HCT116 (cell line): ENCODE measurements at regions not wholly inside any gene's neighbourhood (a gene's known extent, or its start where the extent isn't known, plus 50 kb on each side); places are given as distances from the start of the nearest gene placed in this dataset.

ENCODE experiments used
- ATAC-seq: fragments of 200-7000 bp; cut with Tn5 transposase; 2 replicates; pipeline ENCODE4 v1.9.1; 2020; ENCODE audit warnings: mild to moderate bottlenecking, moderate library complexity
- BruUV-seq: library from RNA; stranded (reverse); fragments of 400-500 nt; replicated peaks from 2 replicates; lab custom pipeline; 2021; lab: Mats Ljungman, UMichigan
- CTCF ChIA-PET: fragments of 300-600 bp; sonication (Branson Sonifier 250); formaldehyde crosslinking; loops from one replicate; lab custom pipeline; 2021; ENCODE audit warnings: antibody characterized with exemption; lab: Charles Lee
- POLR2A ChIA-PET: fragments of 300-600, 350-600 bp; sonication (Branson Sonifier 250); formaldehyde crosslinking; loops from one replicate; lab custom pipeline; 2021; ENCODE audit warnings: antibody characterized with exemption; lab: Charles Lee
- RAD21 ChIA-PET, 2 experiments: fragments of 300-600 bp; sonication (Branson Sonifier 250); formaldehyde crosslinking; loops; one replicate each; lab custom pipeline; 2023; ENCODE audit warnings: low total read pairs in 2 of 2; ENCODE audit not compliant: uncharacterized antibody in 2 of 2, unreplicated experiment in 2 of 2, low non-redundant PET in 1 of 2; lab: Charles Lee
- DNase-seq: peaks from one replicate; pipeline ENCODE4 v3.0.0-alpha.2; 2010; ENCODE audit warnings: low read depth, low spot score
- H2AFZ ChIP-seq: fragments of 200-600 bp; shearing (Covaris generic), sonication (generic); 2 replicates; pipeline ENCODE4 v1.6.1; 2017; ENCODE audit warnings: low read depth, mixed run types, mixed read lengths, antibody characterized with exemption, low read length; ENCODE audit not compliant: poor library complexity, severe bottlenecking
- H3K27ac ChIP-seq: 2 replicates; pipeline ENCODE4 v1.5.1; 2012; ENCODE audit warnings: low read depth, low read length
- H3K27me3 ChIP-seq: fragments of 200-600 bp; sonication (generic); 2 replicates; pipeline ENCODE4 v1.6.1; 2016; ENCODE audit warnings: mixed run types, low read length, mixed read lengths; ENCODE audit not compliant: insufficient read depth
- H3K36me3 ChIP-seq, 2 experiments: fragments of 200-500 bp in 1 of 2; fragments of 200-600 bp in 1 of 2; sonication (Bioruptor generic) in 1 of 2; sonication (generic) in 1 of 2; 2 replicates each; pipeline versions ENCODE4 v1.5.1 to v1.6.1; 2014 to 2016; ENCODE audit warnings: low read length in 2 of 2, inconsistent platforms in 1 of 2, mixed read lengths in 1 of 2, mixed run types in 1 of 2; ENCODE audit not compliant: insufficient read depth in 2 of 2, control insufficient read depth in 1 of 2
- H3K4me1 ChIP-seq, 2 experiments: fragments of 200-600 bp in 1 of 2; sonication (generic) in 1 of 2; 2 replicates each; pipeline versions ENCODE4 v1.5.1 to v1.6.1; 2012 to 2017; ENCODE audit warnings: low read length in 2 of 2, inconsistent platforms in 1 of 2, mild to moderate bottlenecking in 1 of 2, mixed read lengths in 1 of 2, mixed run types in 1 of 2, moderate library complexity in 1 of 2; ENCODE audit not compliant: insufficient read depth in 2 of 2, control insufficient read depth in 1 of 2
- H3K4me2 ChIP-seq: fragments of 200-600 bp; sonication (generic); 2 replicates; pipeline ENCODE4 v1.6.1; 2017; ENCODE audit warnings: mixed run types, low read length, mixed read lengths
- H3K4me3 ChIP-seq, 2 experiments: fragments of 200-600 bp in 1 of 2; sonication (generic) in 1 of 2; replicated peaks in 1 of 2; 2 replicates each; pipeline ENCODE4 v1.5.1; 2011 to 2016; ENCODE audit warnings: low read length in 2 of 2, control low read depth in 1 of 2, low read depth in 1 of 2, mild to moderate bottlenecking in 1 of 2, mixed read lengths in 1 of 2, mixed run types in 1 of 2
- H3K79me2 ChIP-seq: fragments of 200-600 bp; sonication (generic); 2 replicates; pipeline ENCODE4 v1.6.1; 2017; ENCODE audit warnings: mild to moderate bottlenecking, mixed run types, low read length, moderate library complexity, mixed read lengths; ENCODE audit not compliant: insufficient read depth
- H3K9ac ChIP-seq: fragments of 200-600 bp; sonication (generic); 2 replicates; pipeline ENCODE4 v1.6.1; 2016; ENCODE audit warnings: low read length, mixed read lengths
- H3K9me2 ChIP-seq: fragments of 200-600 bp; sonication (generic), shearing (Covaris generic); 2 replicates; pipeline ENCODE4 v1.6.1; 2017; ENCODE audit warnings: mixed run types, mild to moderate bottlenecking, moderate library complexity; ENCODE audit not compliant: insufficient read depth
- H3K9me3 ChIP-seq, 2 experiments: fragments of 200-500 bp in 1 of 2; fragments of 200-600 bp in 1 of 2; sonication (Bioruptor generic) in 1 of 2; sonication (generic) in 1 of 2; 2 replicates each; pipeline ENCODE4 v1.6.1; 2014 to 2017; ENCODE audit warnings: low read length in 2 of 2, mixed read lengths in 2 of 2, inconsistent platforms in 1 of 2, low read depth in 1 of 2, mild to moderate bottlenecking in 1 of 2, mixed run types in 1 of 2, moderate library complexity in 1 of 2; ENCODE audit not compliant: control insufficient read depth in 1 of 2, insufficient read depth in 1 of 2
- H4K20me1 ChIP-seq: fragments of 200-600 bp; sonication (generic), shearing (Covaris generic); 2 replicates; pipeline ENCODE4 v1.6.1; 2017; ENCODE audit warnings: mixed run types, mild to moderate bottlenecking, moderate library complexity; ENCODE audit not compliant: insufficient read depth
- CEBPB ChIP-seq: IDR thresholded peaks from 2 replicates; pipeline ENCODE4 v1.6.1; 2012; ENCODE audit warnings: low read depth
- EGR1 ChIP-seq: IDR thresholded peaks from 2 replicates; pipeline ENCODE4 v1.6.1; 2012; ENCODE audit warnings: low read depth
- EZH2 ChIP-seq: fragments of 200-600 bp; sonication (generic); IDR thresholded peaks from 2 replicates; pipeline ENCODE4 v1.6.1; 2017; ENCODE audit warnings: antibody characterized with exemption, mixed run types
- EZH2phosphoT487 ChIP-seq: fragments of 200-600 bp; IDR thresholded peaks from 2 replicates; pipeline ENCODE4 v1.6.1; 2018; ENCODE audit warnings: antibody characterized with exemption, borderline replicate concordance
- JUND ChIP-seq: IDR thresholded peaks from 2 replicates; pipeline ENCODE4 v1.6.1; 2012
- POLR2AphosphoS5 ChIP-seq: IDR thresholded peaks from 2 replicates; pipeline ENCODE4 v1.6.1; 2011; ENCODE audit warnings: mild to moderate bottlenecking, low read depth, low read length, moderate library complexity
- RAD21 ChIP-seq: IDR thresholded peaks from 2 replicates; pipeline ENCODE4 v1.6.1; 2012; ENCODE audit warnings: low read depth, mild to moderate bottlenecking
- SP1 ChIP-seq: IDR thresholded peaks from 2 replicates; pipeline ENCODE4 v1.6.1; 2012; ENCODE audit warnings: low read depth
- SRF ChIP-seq: IDR thresholded peaks from 2 replicates; pipeline ENCODE4 v1.6.1; 2012; ENCODE audit warnings: low read depth
- TCF7L2 ChIP-seq: IDR thresholded peaks from 2 replicates; pipeline ENCODE4 v1.7.0; 2011; ENCODE audit warnings: borderline replicate concordance, inconsistent platforms; ENCODE audit not compliant: insufficient read depth, insufficient read length; ENCODE audit errors: extremely low read depth
- intact Hi-C: fragments of 100-400 bp; cut with micrococcal nuclease; formaldehyde crosslinking; loops from 2 replicates; pipeline ENCODE4 v1.10.0; 2022
- TF ChIP-seq, protein P1 (sequence below), 3 experiments: fragments of 200-600 bp in 1 of 3; sonication (generic) in 1 of 3; IDR thresholded peaks in 2 of 3; conservative IDR thresholded peaks in 1 of 3; 2 replicates each; pipeline ENCODE4 v1.5.1; 2012 to 2017; ENCODE audit warnings: low read depth in 2 of 3, low read length in 2 of 3, antibody characterized with exemption in 1 of 3, borderline replicate concordance in 1 of 3, control low read depth in 1 of 3, mild to moderate bottlenecking in 1 of 3, mixed read lengths in 1 of 3, mixed run types in 1 of 3, moderate library complexity in 1 of 3; ENCODE audit not compliant: insufficient read depth in 1 of 3
- TF ChIP-seq, protein P2 (sequence below): IDR thresholded peaks from 2 replicates; pipeline ENCODE4 v1.6.1; 2012

DNA sequence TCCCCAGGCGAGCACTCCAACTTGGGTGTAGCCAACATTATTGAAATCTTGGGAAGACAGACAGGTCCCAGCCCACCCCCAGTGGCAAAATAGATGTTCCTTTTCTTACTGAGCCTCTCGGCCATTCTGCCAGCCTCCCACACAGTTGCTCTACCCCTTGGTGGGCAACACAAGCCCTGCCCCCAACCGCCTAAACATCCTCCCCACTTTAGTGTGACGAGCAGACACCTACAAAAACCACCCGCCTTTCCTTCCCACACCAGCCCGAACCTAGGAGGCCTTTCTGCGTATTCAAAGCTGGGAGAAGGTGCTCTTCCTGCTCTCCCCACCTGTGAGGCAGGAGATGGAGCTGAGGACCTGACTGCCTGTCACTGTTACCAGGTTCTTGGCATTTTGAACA lies 58.6 kb upstream of the CAB39 start:
- Histone ChIP-seq H4K20me1 (no peaks in the 10 kb centered on the region), H3K4me3 (no peak overlapping the region), H3K9me3 (no peaks in the 10 kb centered on the region), H3K4me1 (peaks cover 0 to 4% of the 10 kb centered on the region in 2 experiments; a peak in 1 of 4 replicates), H2AFZ (no peak overlapping the region), H3K27me3 (no peaks in the 10 kb centered on the region), H3K4me2 (no peak overlapping the region), H3K9me2 (no peaks in the 10 kb centered on the region), H3K27ac (no peak overlapping the region), H3K36me3 (no peaks in the 10 kb centered on the region)
- no TSS peak for BruUV-seq
- ATAC-seq (no peak), DNase-seq (no peak)
- CTCF ChIA-PET, result no interaction called here
- intact Hi-C loops, result no loop called here
- TF ChIP-seq, protein P1, sequence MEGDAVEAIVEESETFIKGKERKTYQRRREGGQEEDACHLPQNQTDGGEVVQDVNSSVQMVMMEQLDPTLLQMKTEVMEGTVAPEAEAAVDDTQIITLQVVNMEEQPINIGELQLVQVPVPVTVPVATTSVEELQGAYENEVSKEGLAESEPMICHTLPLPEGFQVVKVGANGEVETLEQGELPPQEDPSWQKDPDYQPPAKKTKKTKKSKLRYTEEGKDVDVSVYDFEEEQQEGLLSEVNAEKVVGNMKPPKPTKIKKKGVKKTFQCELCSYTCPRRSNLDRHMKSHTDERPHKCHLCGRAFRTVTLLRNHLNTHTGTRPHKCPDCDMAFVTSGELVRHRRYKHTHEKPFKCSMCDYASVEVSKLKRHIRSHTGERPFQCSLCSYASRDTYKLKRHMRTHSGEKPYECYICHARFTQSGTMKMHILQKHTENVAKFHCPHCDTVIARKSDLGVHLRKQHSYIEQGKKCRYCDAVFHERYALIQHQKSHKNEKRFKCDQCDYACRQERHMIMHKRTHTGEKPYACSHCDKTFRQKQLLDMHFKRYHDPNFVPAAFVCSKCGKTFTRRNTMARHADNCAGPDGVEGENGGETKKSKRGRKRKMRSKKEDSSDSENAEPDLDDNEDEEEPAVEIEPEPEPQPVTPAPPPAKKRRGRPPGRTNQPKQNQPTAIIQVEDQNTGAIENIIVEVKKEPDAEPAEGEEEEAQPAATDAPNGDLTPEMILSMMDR (IDR thresholded peaks at IDR 0.05 in 2 of 3, conservative IDR thresholded peaks at IDR 0.05 in 1 of 3; ENCODE audit: borderline replicate concordance in 1 of 3, insufficient read depth in 1 of 3, low read depth in 2 of 3, low read length in 2 of 3), result no peak
- TF ChIP-seq EGR1 (no peak), SRF (no peak), SP1 (no peak), EZH2 (no peak), JUND (no peak), RAD21 (no peak), POLR2AphosphoS5 (no peak), TCF7L2 (no peak), CEBPB (no peak), EZH2phosphoT487 (no peak)
- TF ChIP-seq, protein P2, sequence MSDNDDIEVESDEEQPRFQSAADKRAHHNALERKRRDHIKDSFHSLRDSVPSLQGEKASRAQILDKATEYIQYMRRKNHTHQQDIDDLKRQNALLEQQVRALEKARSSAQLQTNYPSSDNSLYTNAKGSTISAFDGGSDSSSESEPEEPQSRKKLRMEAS, result no peak
- TF ChIP-seq, all 23 proteins: peak for 0
- H3K9ac ChIP-seq, result no peak overlapping the region
- POLR2A ChIA-PET, result no interaction called here
- RAD21 ChIA-PET, result no interaction called here
- H3K79me2 ChIP-seq, result no peaks in the 10 kb centered on the region
